Thymus (tissue), 11 donors: ENCODE measurements at regions not wholly inside any gene's neighbourhood (a gene's known extent, or its start where the extent isn't known, plus 50 kb on each side); places are given as distances from the start of the nearest gene placed in this dataset.

Experiments
- DNase-seq, 9 donors: peaks; one replicate each; pipeline ENCODE4 v3.0.0-alpha.2; 2013; ENCODE audit warnings: low spot score in 9 of 9, low read depth in 6 of 9, missing footprints in 1 of 9
- H3K27ac ChIP-seq, 2 donors: one replicate each; pipeline ENCODE4 v1.5.1; 2013; ENCODE audit warnings: control low read depth in 1 of 2, low read depth in 1 of 2, low read length in 1 of 2, mild to moderate bottlenecking in 1 of 2, moderate library complexity in 1 of 2
- H3K27me3 ChIP-seq, 2 donors: one replicate each; pipeline ENCODE4 v1.5.1; 2013; ENCODE audit warnings: low read length in 1 of 2; ENCODE audit not compliant: control insufficient read depth in 2 of 2, insufficient read depth in 1 of 2
- H3K36me3 ChIP-seq, 2 donors: one replicate each; pipeline ENCODE4 v1.5.1; 2013; ENCODE audit warnings: low read length in 1 of 2, mild to moderate bottlenecking in 1 of 2, moderate library complexity in 1 of 2; ENCODE audit not compliant: control insufficient read depth in 2 of 2, insufficient read depth in 2 of 2
- H3K4me1 ChIP-seq, 2 donors: one replicate each; pipeline ENCODE4 v1.5.1; 2013; ENCODE audit warnings: low read length in 2 of 2; ENCODE audit not compliant: control insufficient read depth in 2 of 2, insufficient read depth in 2 of 2
- H3K4me3 ChIP-seq, 2 donors: one replicate each; pipeline ENCODE4 v1.5.1; 2013; ENCODE audit warnings: low read length in 2 of 2, control low read depth in 1 of 2, mild to moderate bottlenecking in 1 of 2
- H3K9me3 ChIP-seq, 2 donors: one replicate each; pipeline ENCODE4 v1.5.1; 2013; ENCODE audit warnings: low read length in 1 of 2, mild to moderate bottlenecking in 1 of 2; ENCODE audit not compliant: control insufficient read depth in 2 of 2, insufficient read depth in 1 of 2
- WGBS: extraction: QIAGEN DNeasy Blood & Tissue Kit; methylation state at CpG from one replicate; pipeline ENCODE4 v1.1.7; 2013; 5-methylcytosine and 5-hydroxymethylcytosine counted together
- donor health status: healthy.

- H3K4me3 ChIP-seq: no peak overlapping the region
These were observed 663.5 kb downstream of the SORCS1 start for GRCh38 chr10:106500925-106501525.

GRCh38 chr10:106500041-106500924 is 664.2 kb downstream of the SORCS1 start:
- Histone ChIP-seq H3K4me3 (no peak overlapping the region), H3K27me3 (no peaks in the 10 kb centered on the region), H3K27ac (no peak overlapping the region), H3K4me1 (no peaks in the 10 kb centered on the region), H3K9me3 (no peaks in the 10 kb centered on the region), H3K36me3 (no peaks in the 10 kb centered on the region)
- no peak for DNase-seq
- WGBS: 69% methylated on average over 1 of the region's 1 CpG

More at GRCh38 chr10:106500925-106501525, 663.5 kb downstream of the SORCS1 start:
- Histone ChIP-seq H3K27ac (no peak overlapping the region), H3K36me3 (no peaks in the 10 kb centered on the region), H3K9me3 (no peaks in the 10 kb centered on the region), H3K27me3 (no peaks in the 10 kb centered on the region), H3K4me1 (no peaks in the 10 kb centered on the region)
- DNase-seq: no peak

DNA sequence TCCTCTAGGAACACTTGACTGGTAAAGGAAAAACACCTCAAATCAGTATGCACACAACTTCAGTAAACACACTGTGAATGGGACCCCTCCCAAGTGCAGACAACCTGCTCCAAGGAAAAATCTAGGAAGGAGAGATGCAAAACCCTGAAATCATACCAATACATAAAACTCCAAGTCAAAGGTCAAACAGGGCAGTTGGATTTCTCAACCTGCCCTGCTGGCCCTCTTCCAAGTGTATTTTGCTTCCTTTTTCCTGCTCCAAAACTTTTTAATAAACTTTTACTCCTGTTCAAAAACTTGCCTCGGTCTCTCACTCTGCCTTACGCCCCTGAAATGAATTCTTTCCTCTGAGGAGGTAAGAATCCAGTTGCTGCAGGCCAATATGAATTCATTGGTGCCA is 665.1 kb downstream of the SORCS1 start:
- no peaks in the 10 kb centered on the region for H3K36me3 ChIP-seq
- no peak overlapping the region for H3K27ac ChIP-seq
- WGBS: 89% methylated on average over 2 of the region's 2 CpGs
- H3K4me3 ChIP-seq: no peak overlapping the region
- no peak for DNase-seq
- H3K9me3 ChIP-seq: no peaks in the 10 kb centered on the region
- H3K4me1 ChIP-seq: no peaks in the 10 kb centered on the region
- H3K27me3 ChIP-seq: no peaks in the 10 kb centered on the region

- H3K4me3 ChIP-seq: no peak overlapping the region
- no peaks in the 10 kb centered on the region for H3K27me3 ChIP-seq
- WGBS: 91% methylated on average over 4 of the region's 4 CpGs
- no peak overlapping the region for H3K27ac ChIP-seq
- no peaks in the 10 kb centered on the region for H3K36me3 ChIP-seq
- no peaks in the 10 kb centered on the region for H3K4me1 ChIP-seq
- H3K9me3 ChIP-seq: no peaks in the 10 kb centered on the region
- DNase-seq: no peak
These were observed 665.8 kb downstream of the SORCS1 start for GRCh38 chr10:106498675-106499074.

DNA sequence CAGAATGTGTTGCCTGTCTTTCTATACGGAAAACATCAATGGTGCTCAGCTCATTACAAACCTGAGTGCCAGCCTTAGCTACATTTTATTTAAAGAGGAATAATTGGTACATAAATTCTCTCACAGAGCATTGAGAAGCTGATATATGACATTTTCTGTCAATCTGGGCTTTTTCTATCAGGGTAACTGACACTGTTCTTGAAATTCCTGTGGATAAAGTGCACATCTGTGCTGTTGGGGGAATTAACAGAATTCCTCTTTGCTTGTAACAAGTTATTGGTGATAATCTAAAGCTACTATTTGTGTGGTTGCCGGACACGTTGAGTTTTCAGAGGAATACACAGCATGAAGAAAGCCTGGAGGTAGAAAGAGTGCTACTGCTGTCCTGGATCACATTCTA is 668.6 kb downstream of the SORCS1 start:
- DNase-seq: no peak
- Histone ChIP-seq H3K4me1 (no peaks in the 10 kb centered on the region), H3K27me3 (no peaks in the 10 kb centered on the region), H3K9me3 (no peaks in the 10 kb centered on the region), H3K4me3 (no peak overlapping the region), H3K36me3 (no peaks in the 10 kb centered on the region), H3K27ac (no peak overlapping the region)
- WGBS: 95% methylated on average over 3 of the region's 3 CpGs

- no peaks in the 10 kb centered on the region for H3K27me3 ChIP-seq
- 88% methylated on average over 1 of the region's 1 CpG for WGBS
These were observed 670.8 kb downstream of the SORCS1 start for GRCh38 chr10:106493751-106494150.

GRCh38 chr10:106493226-106493625 is 671.3 kb downstream of the SORCS1 start:
- Histone ChIP-seq H3K27me3 (no peaks in the 10 kb centered on the region), H3K36me3 (no peaks in the 10 kb centered on the region), H3K27ac (no peak overlapping the region), H3K9me3 (no peaks in the 10 kb centered on the region), H3K4me3 (no peak overlapping the region), H3K4me1 (no peaks in the 10 kb centered on the region)
- WGBS: 88% methylated on average over 3 of the region's 3 CpGs
- no peak for DNase-seq

More at GRCh38 chr10:106493751-106494150, 670.8 kb downstream of the SORCS1 start:
- no peak overlapping the region for H3K4me3 ChIP-seq
- DNase-seq: no peak
- no peaks in the 10 kb centered on the region for H3K36me3 ChIP-seq
- H3K27ac ChIP-seq: no peak overlapping the region
- H3K4me1 ChIP-seq: no peaks in the 10 kb centered on the region
- no peaks in the 10 kb centered on the region for H3K9me3 ChIP-seq

- H3K4me3 ChIP-seq: no peak overlapping the region
- WGBS: 84% methylated on average over 1 of the region's 1 CpG
- no peaks in the 10 kb centered on the region for H3K36me3 ChIP-seq
- no peaks in the 10 kb centered on the region for H3K4me1 ChIP-seq
- no peaks in the 10 kb centered on the region for H3K9me3 ChIP-seq
- no peak overlapping the region for H3K27ac ChIP-seq
- DNase-seq: no peak
- no peaks in the 10 kb centered on the region for H3K27me3 ChIP-seq
These were observed 676.8 kb downstream of the SORCS1 start for GRCh38 chr10:106487726-106488125.

DNA sequence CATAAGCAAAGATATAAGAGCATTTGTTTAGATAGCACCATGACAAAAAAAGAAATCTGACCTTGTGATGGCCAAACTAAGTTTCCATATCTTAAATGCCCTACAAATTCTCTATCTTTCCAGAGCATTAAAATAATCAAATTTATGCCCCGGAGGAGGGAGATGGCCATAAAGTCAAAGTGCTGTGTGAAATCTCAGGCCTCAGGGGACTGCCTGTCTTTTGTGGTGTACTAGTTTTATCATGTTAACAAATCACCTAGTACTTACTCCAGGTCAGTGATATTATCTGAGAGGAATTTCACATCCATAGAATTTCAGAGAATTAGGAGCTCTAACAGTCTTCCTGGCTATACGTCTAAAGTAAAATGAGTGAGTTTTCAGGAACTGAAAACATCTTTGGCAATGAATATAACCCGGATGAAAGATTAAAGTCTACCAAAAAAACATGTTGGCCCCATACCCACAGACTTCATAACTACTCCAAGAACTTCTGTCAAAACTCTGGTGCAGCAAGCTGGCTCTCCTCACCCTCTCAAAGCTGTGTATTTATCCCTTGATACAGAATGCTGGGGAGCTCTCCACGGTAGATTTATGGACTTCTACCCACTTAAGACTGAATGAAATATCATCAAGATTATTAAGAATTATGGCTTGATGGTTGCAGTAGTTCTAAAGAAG is 682.8 kb downstream of the SORCS1 start:
- Histone ChIP-seq H3K4me3 (no peak overlapping the region), H3K36me3 (no peaks in the 10 kb centered on the region), H3K27ac (no peak overlapping the region), H3K27me3 (no peaks in the 10 kb centered on the region), H3K9me3 (no peaks in the 10 kb centered on the region), H3K4me1 (no peaks in the 10 kb centered on the region)
- 84% methylated on average over 4 of the region's 4 CpGs for whole genome bisulfite sequencing
- DNase-seq: no peak
